ENCODE measurements at regions not wholly inside any gene's neighbourhood (a gene's known extent, or its start where the extent isn't known, plus 50 kb on each side); places are given as distances from the start of the nearest gene placed in this dataset.

- DNase-seq, result no peak
- no peak for TF ChIP-seq POLR2A (IDR thresholded peaks at IDR 0.05)
- no peak for TF ChIP-seq CTCF (IDR thresholded peaks at IDR 0.05)
- Histone ChIP-seq H3K4me1 (no peaks in the 10 kb centered on the region), H3K36me3 (no peaks in the 10 kb centered on the region), H3K27ac (no peak overlapping the region), H3K9me3 (no peaks in the 10 kb centered on the region), H3K27me3 (no peaks in the 10 kb centered on the region), H3K4me3 (no peak overlapping the region)
These were observed 455.9 kb upstream of the PSMD7 start for GRCh38 chr16:73840728-73841127.

GRCh38 chr16:73831220-73831619 is 465.4 kb upstream of the PSMD7 start:
- Histone ChIP-seq H3K36me3 (no peaks in the 10 kb centered on the region), H3K9me3 (no peaks in the 10 kb centered on the region), H3K4me1 (no peaks in the 10 kb centered on the region), H3K4me3 (no peak overlapping the region), H3K27me3 (no peaks in the 10 kb centered on the region), H3K27ac (no peak overlapping the region)
- DNase-seq, result no peak
- TF ChIP-seq CTCF (IDR thresholded peaks at IDR 0.05) (no peak), POLR2A (IDR thresholded peaks at IDR 0.05) (no peak)

DNA sequence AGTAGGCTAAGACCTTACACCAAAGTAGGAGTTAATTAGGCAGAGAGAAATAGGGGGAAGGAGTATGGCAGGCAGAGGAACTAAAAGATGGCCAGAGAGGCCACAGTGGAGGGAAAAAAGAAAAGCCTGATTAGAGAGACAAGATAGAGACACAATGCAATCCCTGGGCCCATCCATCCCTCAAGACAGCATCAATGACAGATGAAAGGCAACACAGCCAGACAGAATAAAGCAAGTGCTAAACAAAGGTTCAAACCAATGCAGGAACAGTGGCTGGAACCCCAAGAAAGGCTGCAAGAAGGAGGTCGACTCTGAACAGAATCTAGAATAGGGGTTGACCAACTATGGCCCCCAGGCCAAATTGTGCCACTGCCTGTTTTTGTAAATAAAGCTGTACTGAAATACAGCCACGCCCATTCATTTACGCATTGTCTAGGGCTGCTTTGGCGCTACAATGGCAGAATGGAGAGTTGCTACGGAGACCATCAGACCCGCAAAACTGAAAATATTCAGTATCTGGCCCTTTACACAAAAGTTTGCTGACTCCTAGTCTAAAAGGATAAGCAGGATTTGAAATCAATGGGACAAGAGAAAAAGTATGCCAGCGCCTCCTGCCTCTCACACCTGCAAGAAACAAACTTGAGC is 473.3 kb upstream of the PSMD7 start:
- TF ChIP-seq POLR2A (IDR thresholded peaks at IDR 0.05) (no peak), CTCF (IDR thresholded peaks at IDR 0.05) (no peak)
- Histone ChIP-seq H3K36me3 (no peaks in the 10 kb centered on the region), H3K4me1 (no peaks in the 10 kb centered on the region), H3K9me3 (peaks cover 0 to 3% (median 0%) of the 10 kb centered on the region in 4 donors), H3K27ac (no peak overlapping the region), H3K4me3 (no peak overlapping the region), H3K27me3 (no peaks in the 10 kb centered on the region)
- DNase-seq, result no peak

DNA sequence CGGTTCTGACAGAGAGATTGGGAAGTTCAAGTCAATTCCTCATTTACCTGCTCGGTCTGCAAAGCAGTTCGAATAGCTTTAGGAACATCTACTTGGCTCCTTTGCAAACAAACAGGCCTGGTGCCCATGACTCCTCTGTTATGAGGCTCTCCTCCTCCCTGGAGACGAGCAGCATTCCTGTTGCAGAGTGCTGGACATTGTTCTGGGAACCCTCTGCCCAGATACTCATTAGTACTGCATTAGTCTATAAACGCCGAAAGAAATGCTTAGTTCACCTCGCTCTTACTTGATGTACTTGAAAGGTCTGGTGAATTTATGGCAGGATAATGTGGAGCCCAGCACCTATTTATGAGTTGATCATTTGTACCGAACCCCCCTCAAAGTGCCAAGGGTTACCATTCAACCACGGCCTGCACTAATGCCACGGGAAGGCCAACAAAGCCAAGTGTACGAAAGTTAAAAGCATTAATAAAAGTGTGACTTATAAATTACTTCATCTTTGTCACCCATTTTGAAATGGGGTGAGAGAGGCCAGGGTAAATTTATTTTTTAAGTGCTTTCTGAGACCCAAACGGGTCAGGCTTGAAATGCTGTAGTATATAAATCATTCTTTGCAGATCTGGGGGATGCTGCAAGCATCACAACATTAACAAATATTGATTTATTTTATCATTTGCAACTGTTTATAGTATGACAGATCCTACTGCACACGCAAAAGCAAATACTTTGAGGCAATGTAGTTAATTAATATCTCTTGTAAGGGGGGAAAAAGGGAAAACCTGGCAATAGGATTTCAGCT is 478.9 kb upstream of the PSMD7 start:
- Histone ChIP-seq H3K27me3 (no peaks in the 10 kb centered on the region), H3K4me1 (no peaks in the 10 kb centered on the region), H3K27ac (no peak overlapping the region), H3K9me3 (peaks cover 0 to 3% (median 0%) of the 10 kb centered on the region in 4 donors), H3K4me3 (no peak overlapping the region), H3K36me3 (no peaks in the 10 kb centered on the region)
- no peak for DNase-seq
- TF ChIP-seq POLR2A (IDR thresholded peaks at IDR 0.05) (no peak), CTCF (IDR thresholded peaks at IDR 0.05) (no peak)

- Histone ChIP-seq H3K27me3 (no peaks in the 10 kb centered on the region), H3K4me3 (no peak overlapping the region), H3K9me3 (no peaks in the 10 kb centered on the region), H3K4me1 (no peaks in the 10 kb centered on the region), H3K27ac (no peak overlapping the region), H3K36me3 (no peaks in the 10 kb centered on the region)
- DNase-seq, result no peak
- TF ChIP-seq POLR2A (IDR thresholded peaks at IDR 0.05) (no peak), CTCF (IDR thresholded peaks at IDR 0.05) (no peak)
These were observed 483.1 kb upstream of the PSMD7 start for GRCh38 chr16:73813527-73813926.
